HS-27A (cell line): ENCODE measurements at regions not wholly inside any gene's neighbourhood (a gene's known extent, or its start where the extent isn't known, plus 50 kb on each side); places are given as distances from the start of the nearest gene placed in this dataset.

Experiments
- DNase-seq: peaks from one replicate; pipeline ENCODE4 v3.0.0-alpha.2; 2012; ENCODE audit warnings: low read depth, missing footprints

GRCh38 chr2:33775306-33775705 is 176.2 kb upstream of the FAM98A start:
- no peak for DNase-seq

- DNase-seq, result no peak
These were observed 170.9 kb upstream of the FAM98A start for GRCh38 chr2:33770023-33770422.

- no peak for DNase-seq
These were observed 167.1 kb upstream of the FAM98A start for GRCh38 chr2:33766175-33766574.

- DNase-seq, result no peak
These were observed 166.0 kb upstream of the FAM98A start for GRCh38 chr2:33765122-33765521.

GRCh38 chr2:33764551-33764950 is 165.5 kb upstream of the FAM98A start:
- DNase-seq, result no peak

- DNase-seq, result no peak
These were observed 164.7 kb upstream of the FAM98A start for GRCh38 chr2:33763671-33764310.

GRCh38 chr2:33762636-33763035 is 163.5 kb upstream of the FAM98A start:
- DNase-seq, result no peak

- DNase-seq, result no peak
These were observed 147.2 kb upstream of the FAM98A start for GRCh38 chr2:33746208-33746800.

GRCh38 chr2:33735096-33735495 is 136.0 kb upstream of the FAM98A start:
- DNase-seq, result no peak

- DNase-seq, result no peak
These were observed 131.7 kb upstream of the FAM98A start for GRCh38 chr2:33730804-33731203.

- no peak for DNase-seq
These were observed 131.1 kb upstream of the FAM98A start for GRCh38 chr2:33730193-33730592.

GRCh38 chr2:33729353-33729752 is 130.3 kb upstream of the FAM98A start:
- no peak for DNase-seq

GRCh38 chr2:33728106-33728505 is 129.0 kb upstream of the FAM98A start:
- DNase-seq, result no peak

- no peak for DNase-seq
These were observed 128.4 kb upstream of the FAM98A start for GRCh38 chr2:33727361-33728032.

GRCh38 chr2:33726415-33726814 is 127.3 kb upstream of the FAM98A start:
- no peak for DNase-seq

GRCh38 chr2:33723329-33723728 is 124.2 kb upstream of the FAM98A start:
- DNase-seq, result no peak

GRCh38 chr2:33719067-33719466 is 120.0 kb upstream of the FAM98A start:
- DNase-seq, result no peak

- DNase-seq, result no peak
These were observed 113.6 kb upstream of the FAM98A start for GRCh38 chr2:33712674-33713073.

- DNase-seq, result no peak
These were observed 110.9 kb upstream of the FAM98A start for GRCh38 chr2:33709951-33710350.

GRCh38 chr2:33707312-33707711 is 108.2 kb upstream of the FAM98A start:
- DNase-seq, result no peak

- no peak for DNase-seq
These were observed 107.3 kb upstream of the FAM98A start for GRCh38 chr2:33706410-33706809.

- no peak for DNase-seq
These were observed 105.3 kb upstream of the FAM98A start for GRCh38 chr2:33704406-33704855.

- DNase-seq, result no peak
These were observed 97.1 kb upstream of the FAM98A start for GRCh38 chr2:33696234-33696633.

- DNase-seq, result no peak
These were observed 95.8 kb upstream of the FAM98A start for GRCh38 chr2:33694904-33695303.
